Prostate gland (tissue), 2 donors: ENCODE measurements at regions not wholly inside any gene's neighbourhood (a gene's known extent, or its start where the extent isn't known, plus 50 kb on each side); places are given as distances from the start of the nearest gene placed in this dataset.

Experiments
- DNase-seq: peaks from one replicate; pipeline ENCODE4 v3.0.0-alpha.2; 2019; ENCODE audit warnings: low spot score
- H3K27ac ChIP-seq, 2 donors: fragments of 200-600 bp; sonication (generic); 2 replicates each; pipeline ENCODE4 v1.5.1; 2017 to 2019
- H3K27me3 ChIP-seq: fragments of 200-600 bp; sonication (generic); replicated peaks from 2 replicates; pipeline ENCODE4 v1.5.1; 2019; ENCODE audit not compliant: insufficient read depth
- H3K36me3 ChIP-seq, 2 donors: fragments of 200-600 bp; sonication (generic); 1 replicate in 1 of 2; 2 replicates in 1 of 2; pipeline versions ENCODE4 v1.5.1 to v1.8.1; 2017 to 2019
- H3K4me1 ChIP-seq: fragments of 200-600 bp; sonication (generic); replicated peaks from 2 replicates; pipeline ENCODE4 v1.5.1; 2019
- H3K4me3 ChIP-seq, 2 donors: fragments of 200-600 bp; sonication (generic); 2 replicates each; pipeline ENCODE4 v1.5.1; 2017 to 2019
- H3K9me3 ChIP-seq: fragments of 200-600 bp; sonication (generic); 2 replicates; pipeline ENCODE4 v1.5.1; 2017
- POLR2A ChIP-seq: fragments of 450-650 bp; IDR thresholded peaks from one replicate; pipeline ENCODE4 v1.6.1; 2016; ENCODE audit warnings: antibody characterized with exemption, mild to moderate bottlenecking
- POLR2AphosphoS5 ChIP-seq: sonication (generic); formaldehyde crosslinking; IDR thresholded peaks from one replicate; pipeline ENCODE4 v1.6.1; 2017; ENCODE audit warnings: antibody characterized with exemption
- WGBS: methylation state at CpG from one replicate; pipeline ENCODE4 v1.1.5; 2018; 5-methylcytosine and 5-hydroxymethylcytosine counted together
- intact Hi-C: fragments of 100-400 bp; cut with DNase I; formaldehyde crosslinking; loops from one replicate; pipeline ENCODE4 v1.14.2; 2022
- small RNA-seq, 2 donors: library from RNA; depleted of rRNA; stranded (forward); fragments of <200 nt; gene quantifications; one replicate each; pipeline ENCODE3, GENCODE V24; 2016
- TF ChIP-seq, protein P1 (sequence below), 4 experiments: fragments of 200-600 bp in 2 of 4; fragments of 450-650 bp in 2 of 4; sonication (generic) in 2 of 4; IDR thresholded peaks; 1 replicate in 3 of 4; 2 replicates in 1 of 4; pipeline ENCODE4 v1.5.1; 2016 to 2019; ENCODE audit warnings: antibody characterized with exemption in 4 of 4, mild to moderate bottlenecking in 2 of 4, moderate library complexity in 2 of 4

DNA sequence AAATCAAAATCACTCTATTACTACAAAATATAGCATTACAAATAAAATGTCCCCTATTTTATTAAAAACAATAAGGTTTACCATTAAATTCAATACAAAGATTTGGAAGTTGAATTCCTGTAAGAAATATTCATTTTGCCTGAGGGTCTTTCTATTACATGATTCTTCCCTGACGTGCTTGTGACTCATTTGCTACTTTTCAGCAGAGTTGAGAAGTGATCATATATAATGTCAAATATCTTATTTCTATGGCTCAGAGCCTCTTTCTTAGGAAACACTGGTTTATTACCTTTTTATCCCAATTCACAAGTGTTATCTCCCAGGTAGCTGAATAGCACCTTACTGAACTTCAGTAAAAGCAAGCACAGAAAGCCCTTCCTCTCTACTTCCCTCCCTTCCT lies 65.2 kb upstream of the CNTN5 start:
- DNase-seq = no peak
- Histone ChIP-seq H3K9me3 (no peaks in the 10 kb centered on the region), H3K36me3 (no peaks in the 10 kb centered on the region), H3K27me3 (no peaks in the 10 kb centered on the region), H3K27ac (no peak overlapping the region), H3K4me3 (no peak overlapping the region), H3K4me1 (no peaks in the 10 kb centered on the region)
- intact Hi-C loops = no loop called here
- TF ChIP-seq POLR2A = no peak
- no peak for TF ChIP-seq POLR2AphosphoS5
- TF ChIP-seq, protein P1, sequence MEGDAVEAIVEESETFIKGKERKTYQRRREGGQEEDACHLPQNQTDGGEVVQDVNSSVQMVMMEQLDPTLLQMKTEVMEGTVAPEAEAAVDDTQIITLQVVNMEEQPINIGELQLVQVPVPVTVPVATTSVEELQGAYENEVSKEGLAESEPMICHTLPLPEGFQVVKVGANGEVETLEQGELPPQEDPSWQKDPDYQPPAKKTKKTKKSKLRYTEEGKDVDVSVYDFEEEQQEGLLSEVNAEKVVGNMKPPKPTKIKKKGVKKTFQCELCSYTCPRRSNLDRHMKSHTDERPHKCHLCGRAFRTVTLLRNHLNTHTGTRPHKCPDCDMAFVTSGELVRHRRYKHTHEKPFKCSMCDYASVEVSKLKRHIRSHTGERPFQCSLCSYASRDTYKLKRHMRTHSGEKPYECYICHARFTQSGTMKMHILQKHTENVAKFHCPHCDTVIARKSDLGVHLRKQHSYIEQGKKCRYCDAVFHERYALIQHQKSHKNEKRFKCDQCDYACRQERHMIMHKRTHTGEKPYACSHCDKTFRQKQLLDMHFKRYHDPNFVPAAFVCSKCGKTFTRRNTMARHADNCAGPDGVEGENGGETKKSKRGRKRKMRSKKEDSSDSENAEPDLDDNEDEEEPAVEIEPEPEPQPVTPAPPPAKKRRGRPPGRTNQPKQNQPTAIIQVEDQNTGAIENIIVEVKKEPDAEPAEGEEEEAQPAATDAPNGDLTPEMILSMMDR (IDR thresholded peaks at IDR 0.05) = no peak
- 52% methylated on average over 1 of the region's 1 CpG for WGBS

DNA sequence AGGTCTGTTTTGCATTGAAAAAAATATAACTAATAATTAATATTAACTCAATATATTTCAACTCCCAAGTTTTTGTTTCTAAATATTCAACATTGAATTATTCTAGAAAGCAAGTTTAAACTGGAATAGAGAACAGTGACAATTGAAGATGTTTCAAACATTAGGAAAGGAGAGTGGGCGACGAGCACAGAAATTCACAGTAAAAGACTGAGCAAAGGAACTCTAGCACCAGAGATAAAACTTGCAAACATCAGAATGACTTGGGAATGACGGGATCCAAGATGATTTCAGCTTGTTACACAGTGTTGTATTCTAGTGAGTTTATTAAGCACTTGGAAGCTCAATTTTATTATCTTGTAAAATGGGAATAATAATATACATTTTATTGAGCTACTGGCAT lies 56.6 kb upstream of the CNTN5 start:
- Histone ChIP-seq H3K9me3 (no peaks in the 10 kb centered on the region), H3K36me3 (no peaks in the 10 kb centered on the region), H3K4me1 (no peaks in the 10 kb centered on the region), H3K4me3 (no peak overlapping the region), H3K27me3 (no peaks in the 10 kb centered on the region), H3K27ac (no peak overlapping the region)
- no peak for DNase-seq
- 38% methylated on average over 3 of the region's 3 CpGs for WGBS
- intact Hi-C loops = no loop called here
- TF ChIP-seq, protein P1 (IDR thresholded peaks at IDR 0.05) = no peak
- no peak for TF ChIP-seq POLR2AphosphoS5
- TF ChIP-seq POLR2A = no peak

DNA sequence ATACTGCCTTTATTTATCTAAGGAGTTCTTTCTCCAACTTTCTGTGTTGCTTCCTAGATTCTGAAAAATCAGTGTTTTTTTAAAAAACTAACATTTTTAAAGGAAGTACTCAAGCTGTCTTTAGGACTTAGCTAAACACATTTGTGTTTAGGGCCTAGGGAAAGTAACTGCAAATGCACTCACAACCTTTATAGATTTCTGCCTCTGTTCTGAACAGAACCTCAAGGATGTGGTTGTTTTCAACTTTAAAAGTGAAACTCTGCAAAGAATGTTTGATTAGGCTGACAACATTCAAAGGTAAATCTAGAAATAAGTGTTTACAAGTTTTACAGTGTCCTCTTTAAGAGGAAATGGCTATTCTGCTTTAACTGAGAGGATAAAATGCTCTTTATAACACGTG lies 55.4 kb upstream of the CNTN5 start:
- no peaks in the 10 kb centered on the region for H3K9me3 ChIP-seq
- 42% methylated on average over 1 of the region's 1 CpG for WGBS
- H3K4me3 ChIP-seq = no peak overlapping the region
- no peaks in the 10 kb centered on the region for H3K4me1 ChIP-seq
- no peaks in the 10 kb centered on the region for H3K36me3 ChIP-seq
- intact Hi-C loops = no loop called here
- DNase-seq = no peak
- no peak overlapping the region for H3K27ac ChIP-seq
- TF ChIP-seq POLR2AphosphoS5 (no peak), POLR2A (no peak)
- TF ChIP-seq, protein P1 (IDR thresholded peaks at IDR 0.05) = no peak
- H3K27me3 ChIP-seq = no peaks in the 10 kb centered on the region

DNA sequence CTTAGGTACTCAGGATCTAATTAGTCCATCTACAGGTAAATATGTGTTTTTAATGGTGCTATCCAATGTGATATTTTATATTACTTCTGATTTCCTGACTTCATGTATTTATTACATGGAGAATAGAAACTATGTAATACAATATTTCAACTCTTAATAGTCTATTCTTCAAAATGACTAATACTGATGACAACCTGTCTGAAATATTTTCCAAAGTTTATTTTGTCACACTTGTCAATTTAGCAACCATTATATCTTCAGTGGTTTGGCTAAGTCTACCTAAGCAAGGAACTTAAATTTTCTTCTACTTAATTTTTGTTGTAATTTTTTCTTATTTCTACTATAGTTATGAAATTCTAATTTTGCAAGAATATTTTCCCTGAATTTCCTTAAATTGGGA lies 55.0 kb upstream of the CNTN5 start:
- no peaks in the 10 kb centered on the region for H3K9me3 ChIP-seq
- H3K4me3 ChIP-seq = no peak overlapping the region
- H3K27ac ChIP-seq = no peak overlapping the region
- DNase-seq = no peak
- intact Hi-C loops = no loop called here
- TF ChIP-seq, protein P1 (IDR thresholded peaks at IDR 0.05) = no peak
- TF ChIP-seq POLR2A = no peak
- no peaks in the 10 kb centered on the region for H3K36me3 ChIP-seq
- no peaks in the 10 kb centered on the region for H3K4me1 ChIP-seq
- no peaks in the 10 kb centered on the region for H3K27me3 ChIP-seq

DNA sequence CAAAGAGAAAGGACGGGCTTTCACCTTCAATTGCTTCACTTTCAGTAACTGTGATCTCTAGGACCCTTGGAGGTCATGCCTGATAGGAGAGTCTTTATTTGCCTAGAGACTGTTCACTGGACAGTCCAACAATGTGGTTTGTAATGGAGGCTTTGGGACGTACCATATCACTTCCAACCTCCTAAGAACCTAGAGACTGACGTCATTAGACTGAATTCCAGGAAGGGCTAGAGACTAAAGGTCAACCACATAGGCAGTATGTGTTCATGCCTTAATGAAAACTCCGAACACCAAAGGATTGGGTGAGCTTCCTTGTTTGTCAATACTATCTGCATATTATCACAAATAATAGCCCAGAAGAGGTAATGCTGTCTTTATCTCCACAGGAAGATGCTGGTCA lies 53.7 kb upstream of the CNTN5 start:
- Histone ChIP-seq H3K9me3 (no peaks in the 10 kb centered on the region), H3K27me3 (no peaks in the 10 kb centered on the region), H3K27ac (no peak overlapping the region), H3K36me3 (no peaks in the 10 kb centered on the region), H3K4me3 (no peak overlapping the region), H3K4me1 (no peaks in the 10 kb centered on the region)
- DNase-seq = no peak
- 87% methylated on average over 4 of the region's 4 CpGs for WGBS
- TF ChIP-seq, protein P1 (IDR thresholded peaks at IDR 0.05) = no peak
- no peak for TF ChIP-seq POLR2A
- TF ChIP-seq POLR2AphosphoS5 = no peak
- intact Hi-C loops = no loop called here

Small RNAs in the stretch of these regions (small RNA-seq; reads per million reads assigned to genes)
- gene AP003730.1 (0 reads per million in 2 donors), gene RNA5SP346 (0 reads per million in 2 donors), gene RNA5SP347 (0 to 0.09 reads per million in 2 donors)
